HG03521 (cell line): ENCODE measurements at regions not wholly inside any gene's neighbourhood (a gene's known extent, or its start where the extent isn't known, plus 50 kb on each side); places are given as distances from the start of the nearest gene placed in this dataset.

ENCODE experiments used
- ATAC-seq: cut with Tn5 transposase; IDR thresholded peaks from one replicate; pipeline ENCODE4 v1.9.1; 2021; ENCODE audit warnings: mild to moderate bottlenecking, moderate library complexity; ENCODE audit not compliant: unreplicated experiment

DNA sequence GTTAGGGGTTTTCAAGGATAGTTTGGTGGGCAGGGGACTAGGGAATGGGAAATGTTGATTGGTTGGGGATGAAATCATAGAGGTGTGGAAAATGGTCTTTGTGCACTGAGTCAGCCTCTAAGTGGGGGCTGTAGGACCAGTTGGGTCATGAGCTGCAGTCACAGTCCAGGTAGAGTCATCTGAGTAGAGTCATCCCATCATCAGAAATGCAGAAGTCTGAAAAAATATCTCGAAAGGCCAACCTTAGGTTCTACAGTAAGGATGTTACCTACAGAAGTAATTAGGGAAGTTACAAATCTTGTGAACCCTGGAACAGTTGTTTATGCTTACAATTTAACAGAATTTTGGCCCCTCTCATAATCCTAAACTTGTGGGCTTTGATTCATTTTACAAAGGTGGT is 63.4 kb upstream of the AP1S2 start:
- ATAC-seq = no peak

DNA sequence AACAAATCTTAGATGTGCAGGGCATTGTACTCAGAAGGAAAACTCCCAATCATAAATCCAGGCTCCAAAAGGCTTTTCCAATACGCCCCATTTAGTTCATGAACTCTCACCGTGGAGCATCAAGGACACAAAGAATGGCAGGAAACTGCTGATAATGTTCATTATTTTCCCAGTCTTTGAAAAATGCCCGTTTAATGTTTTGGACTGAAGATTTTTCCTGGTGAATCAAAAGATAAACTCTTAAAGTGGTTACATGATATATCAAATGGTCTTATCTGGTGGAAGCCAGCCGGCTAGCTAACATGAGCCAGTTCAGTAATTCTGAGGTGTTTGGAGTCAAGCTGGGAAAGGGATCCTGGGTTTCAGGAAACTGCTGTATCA is 62.1 kb upstream of the AP1S2 start:
- ATAC-seq = no peak

DNA sequence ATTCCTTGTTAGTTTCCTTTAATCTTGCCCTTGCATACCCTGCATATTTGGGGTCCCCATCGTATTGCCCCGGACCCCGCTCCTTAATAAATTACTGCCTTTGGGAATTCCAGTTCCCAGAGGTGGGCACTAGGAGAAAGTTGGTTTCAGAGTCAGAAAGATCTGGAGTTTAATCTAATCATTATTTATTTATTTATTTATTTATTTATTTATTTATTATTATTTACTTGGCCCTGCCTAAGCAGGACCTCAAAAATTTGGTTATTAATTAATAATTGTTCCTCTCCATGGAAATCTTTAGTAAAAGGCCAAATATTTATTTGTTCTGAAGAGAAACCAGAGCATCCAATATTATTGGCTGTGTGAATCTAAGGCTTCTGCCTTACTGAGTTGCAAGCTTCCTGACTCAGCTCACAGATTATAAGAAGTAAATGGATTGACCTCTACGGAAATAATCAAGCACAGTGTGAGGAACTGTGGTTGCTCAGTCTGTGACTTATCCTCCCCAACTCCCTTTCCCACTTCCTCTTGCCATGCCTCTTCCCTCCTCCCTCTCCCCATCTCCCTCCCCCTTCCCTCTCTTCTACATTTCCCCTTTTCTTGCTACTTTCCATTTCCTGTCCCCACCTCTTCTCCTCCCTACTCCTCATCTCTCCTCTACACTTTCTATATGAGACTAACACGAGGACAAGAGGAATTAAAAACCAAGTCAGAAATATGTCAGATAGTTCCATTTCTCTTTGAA is 61.5 kb upstream of the AP1S2 start:
- no peak for ATAC-seq

DNA sequence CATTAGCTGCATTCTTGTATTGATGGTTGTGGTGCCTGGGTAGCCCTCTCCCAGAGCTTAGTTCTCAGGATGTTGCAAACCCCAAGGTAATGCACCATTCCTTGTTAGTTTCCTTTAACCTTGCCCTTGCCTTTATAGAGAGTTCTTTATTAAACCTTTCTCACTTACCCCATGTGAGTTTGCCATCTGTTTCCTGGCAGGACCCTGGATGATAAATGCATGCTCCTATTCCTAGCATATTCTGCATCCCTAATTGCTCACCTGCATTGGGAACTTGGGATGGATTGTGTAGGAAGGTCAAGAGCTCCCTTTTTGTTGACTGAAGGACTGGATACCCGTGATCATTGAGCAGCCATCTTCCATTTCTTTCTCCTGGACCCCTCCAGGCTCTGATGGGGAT is 59.9 kb upstream of the AP1S2 start:
- ATAC-seq = no peak

DNA sequence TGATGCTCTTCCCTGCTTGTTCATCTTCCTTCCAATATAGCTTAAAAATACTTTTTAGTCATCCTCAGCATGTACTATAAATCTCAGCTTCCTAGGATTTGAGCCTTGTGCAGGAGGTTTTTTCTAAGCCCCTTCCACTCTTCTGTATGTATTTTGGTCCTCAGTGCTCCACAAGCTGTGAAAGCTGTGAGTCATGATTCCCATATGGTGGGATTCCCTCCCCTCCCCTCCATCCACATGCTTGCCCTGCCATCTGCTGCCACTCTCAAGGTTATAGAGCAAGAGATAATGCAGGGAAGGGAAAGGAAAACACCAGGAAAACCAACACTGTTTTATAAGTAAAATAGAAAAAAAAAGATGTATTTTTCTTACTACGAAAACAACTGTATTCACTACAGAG is 58.5 kb upstream of the AP1S2 start:
- ATAC-seq = no peak

DNA sequence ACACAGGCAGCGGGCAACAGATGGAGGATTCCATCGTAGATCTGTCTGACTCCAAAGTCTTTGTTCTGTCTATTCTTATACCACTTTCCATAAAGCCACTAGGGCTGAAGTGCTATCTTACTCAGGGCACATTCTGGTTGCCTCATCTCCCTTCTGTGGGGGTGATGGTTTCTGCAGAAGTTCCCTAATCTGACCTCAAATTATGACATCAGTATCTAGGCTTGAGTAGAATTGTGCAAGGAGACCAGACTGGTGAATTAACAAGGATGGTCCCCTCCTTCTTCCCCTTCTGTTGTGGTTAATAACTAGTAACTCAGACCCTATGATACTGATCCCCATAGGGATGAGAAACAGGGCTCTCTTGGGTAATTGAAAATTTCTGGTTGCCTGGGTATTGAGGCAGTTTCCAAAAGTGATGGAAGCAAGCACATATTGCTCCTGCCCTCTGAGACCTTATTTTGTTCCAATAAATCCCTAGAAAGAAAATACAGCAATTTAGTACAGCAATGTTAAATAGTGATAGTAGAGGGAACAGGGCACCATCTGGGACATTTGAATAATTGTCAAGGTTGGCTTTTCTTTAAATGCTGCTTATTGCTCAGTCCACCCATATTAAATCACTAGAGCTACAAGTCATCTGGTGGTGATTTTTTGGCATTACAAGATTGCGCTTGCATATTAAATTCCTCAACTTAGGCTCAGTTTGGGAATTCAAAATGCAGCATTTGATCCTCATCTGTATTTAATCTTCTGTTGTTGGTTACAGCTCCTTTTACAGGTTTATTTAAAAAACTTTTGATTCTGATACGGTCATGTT is 57.3 kb upstream of the AP1S2 start:
- no peak for ATAC-seq

DNA sequence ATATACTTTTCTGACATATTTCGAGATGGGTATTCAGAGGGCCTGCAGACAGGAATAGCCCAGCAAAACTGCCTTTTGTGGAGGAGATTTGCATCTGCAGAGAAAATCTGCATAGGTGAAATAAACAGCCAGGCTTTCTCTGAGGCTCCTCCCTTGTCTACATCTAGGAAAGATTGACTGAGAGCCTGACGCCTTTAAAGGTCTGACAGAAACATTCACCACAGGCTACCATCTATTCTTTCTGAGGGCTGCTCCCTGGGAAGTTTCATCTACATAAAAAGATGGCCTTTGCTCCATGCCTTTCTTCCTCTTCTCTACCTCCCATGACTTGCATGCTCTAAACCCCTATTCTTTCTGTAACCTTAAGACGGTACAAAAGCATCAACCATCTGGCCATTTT is 55.0 kb upstream of the AP1S2 start:
- no peak for ATAC-seq

DNA sequence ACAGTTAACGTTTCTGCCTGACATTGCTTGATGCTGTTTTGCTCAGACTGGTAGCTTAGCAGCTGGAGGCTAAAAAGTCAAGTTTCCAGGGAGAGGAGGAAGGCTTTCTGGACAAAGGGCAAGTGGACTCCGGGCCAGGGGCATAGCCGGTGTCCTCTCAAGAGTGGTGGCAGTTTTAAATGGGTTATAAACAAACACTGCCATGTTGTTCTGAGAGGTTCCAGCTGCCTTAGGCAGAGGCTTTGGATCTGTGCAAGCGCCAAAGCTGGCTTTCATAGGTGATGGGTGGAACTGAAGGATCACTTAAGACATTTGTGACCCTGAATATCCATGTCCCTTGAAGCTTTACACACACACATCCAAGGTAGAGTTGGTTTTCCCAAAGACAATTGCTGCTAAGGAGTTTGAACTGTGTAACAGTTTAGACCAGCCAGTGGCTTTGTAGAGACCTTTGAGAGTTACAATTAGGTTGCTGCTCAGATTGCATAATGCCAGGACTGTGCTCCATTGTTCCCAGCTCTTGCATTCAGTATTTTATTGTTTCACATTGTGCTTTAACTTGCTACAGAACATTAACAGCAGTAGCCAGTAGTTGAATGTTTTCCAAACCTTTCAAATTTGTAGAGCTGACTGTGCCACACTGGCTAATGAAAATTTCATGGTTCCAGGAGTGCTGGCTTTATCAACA is 54.1 kb upstream of the AP1S2 start:
- no peak for ATAC-seq

DNA sequence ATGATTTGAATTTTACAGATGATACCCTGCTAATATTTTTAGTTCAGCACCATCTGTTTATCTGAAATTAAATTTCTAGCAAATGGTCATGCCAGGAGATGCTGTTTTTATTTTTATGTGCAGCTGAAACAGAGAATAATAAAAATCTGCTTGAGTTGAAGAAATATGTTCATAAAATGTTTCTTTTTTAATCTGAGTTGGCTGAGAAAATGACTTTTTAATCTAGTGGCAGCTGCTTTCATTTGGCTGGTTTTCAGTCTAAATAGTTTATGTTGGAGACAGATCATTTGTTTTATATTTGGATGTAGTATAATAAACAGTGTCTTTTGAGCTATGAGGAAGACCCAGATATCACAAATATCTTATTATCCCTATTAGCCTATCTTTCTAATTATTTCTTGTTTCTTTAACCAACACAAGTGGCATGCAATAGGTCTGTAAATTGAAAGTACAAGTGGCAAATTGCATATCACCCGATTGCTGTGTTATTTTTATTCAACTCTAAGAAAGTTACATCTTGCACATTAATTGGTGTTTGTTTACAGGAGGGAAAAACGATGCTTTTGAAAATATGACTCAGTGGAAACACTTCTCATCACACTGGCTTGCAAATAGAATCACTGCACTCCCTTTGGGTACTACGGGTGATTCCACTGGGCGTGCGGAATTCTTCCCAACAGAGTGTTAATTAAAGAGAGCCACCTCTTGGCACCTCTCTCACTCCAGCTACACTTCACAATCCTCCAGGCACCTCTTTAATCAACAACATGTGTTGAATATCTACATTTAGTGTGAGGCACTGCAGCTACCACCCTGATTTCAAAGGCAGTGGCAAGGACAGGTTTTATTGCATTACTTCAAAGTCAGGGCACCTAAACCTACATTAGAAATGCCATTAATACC is 51.7 kb upstream of the AP1S2 start:
- ATAC-seq = no peak
